NT2/D1 (cell line): ENCODE measurements at regions not wholly inside any gene's neighbourhood (a gene's known extent, or its start where the extent isn't known, plus 50 kb on each side); places are given as distances from the start of the nearest gene placed in this dataset.

Experiments
- SUZ12 ChIP-seq: IDR thresholded peaks from 2 replicates; pipeline ENCODE4 v1.6.1; 2011; ENCODE audit not compliant: insufficient read length, insufficient read depth; ENCODE audit errors: extremely low read depth
- YY1 ChIP-seq: IDR thresholded peaks from 2 replicates; pipeline ENCODE4 v1.6.1; 2011; ENCODE audit not compliant: insufficient read length, insufficient read depth

GRCh38 chr4:107548211-107548905 lies 171.7 kb downstream of the PAPSS1 start:
- no peak for TF ChIP-seq SUZ12
- no peak for TF ChIP-seq YY1
